ENCODE measurements at regions not wholly inside any gene's neighbourhood (a gene's known extent, or its start where the extent isn't known, plus 50 kb on each side); places are given as distances from the start of the nearest gene placed in this dataset.

DNA sequence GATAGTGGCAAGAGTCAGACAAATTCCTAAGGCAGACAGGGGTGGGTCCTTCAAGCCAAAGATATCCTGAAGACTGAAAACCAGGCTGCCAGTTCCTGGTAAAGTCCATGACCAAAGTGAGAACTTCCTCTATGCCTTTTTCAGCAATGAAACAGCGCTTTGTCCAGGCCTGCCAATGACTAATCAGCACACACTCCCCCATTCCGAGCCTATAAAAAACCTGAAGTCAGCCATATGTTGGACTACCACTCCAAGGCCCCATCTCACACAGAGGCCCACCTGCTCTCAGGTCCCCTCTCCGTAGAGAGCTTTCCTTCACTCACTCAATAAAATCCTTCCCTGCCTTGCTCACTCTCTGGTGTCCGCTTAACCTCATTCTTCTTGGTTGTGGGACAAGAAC, 402.2 kb downstream of the ANKRD7 start:
- Histone ChIP-seq H3K27me3 (ENCODE audit: insufficient read depth in 3 of 3, low read length in 2 of 3) (no peaks in the 10 kb centered on the region), H3K36me3 (ENCODE audit: insufficient read depth in 1 of 2, low read depth in 1 of 2) (no peaks in the 10 kb centered on the region), H3K9me3 (peaks cover 4% of the 10 kb centered on the region), H3K4me3 (no peak overlapping the region), H3K4me1 (peaks cover under 1% of the 10 kb centered on the region), H3K27ac (no peak overlapping the region)
- ATAC-seq (no peak), DNase-seq (no peak)
- TF ChIP-seq CTCF (IDR thresholded peaks at IDR 0.05) = no peak
- 70 to 92% (median 84%) methylated on average over 4 of the region's 4 CpGs for WGBS, 3 donors
- intact Hi-C loops (cut with DNase I) = no loop called here

DNA sequence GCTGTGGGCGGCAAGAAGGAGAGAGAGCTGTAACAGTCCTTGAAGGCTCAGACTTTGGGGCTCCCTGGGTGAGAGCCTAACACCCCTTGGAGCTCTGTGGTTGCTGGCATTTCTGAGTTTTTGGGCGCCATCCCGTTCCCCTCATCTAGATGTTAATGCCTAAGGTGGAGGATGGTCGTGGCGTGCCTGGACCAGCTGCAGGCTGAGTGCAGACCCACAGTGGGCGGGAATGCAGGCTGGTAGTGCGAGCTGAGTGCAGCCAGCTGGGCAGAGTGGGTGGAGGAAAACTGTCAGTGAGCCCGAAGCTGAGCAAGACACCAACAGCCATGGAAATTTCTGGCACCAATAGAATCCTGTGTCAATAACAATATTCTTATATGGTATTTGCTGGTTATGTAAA, 403.0 kb downstream of the ANKRD7 start:
- H3K4me3 ChIP-seq = no peak overlapping the region
- peaks cover 4% of the 10 kb centered on the region for H3K9me3 ChIP-seq
- DNase-seq = no peak
- intact Hi-C loops (cut with DNase I) = no loop called here
- no peak overlapping the region for H3K27ac ChIP-seq
- no peak for TF ChIP-seq CTCF (IDR thresholded peaks at IDR 0.05)
- 61 to 71% (median 64%) methylated on average over 8 of the region's 8 CpGs for WGBS, 3 donors
- no peak for ATAC-seq
- no peaks in the 10 kb centered on the region for H3K27me3 ChIP-seq (ENCODE audit: insufficient read depth in 3 of 3, low read length in 2 of 3)
- no peaks in the 10 kb centered on the region for H3K36me3 ChIP-seq (ENCODE audit: insufficient read depth in 1 of 2, low read depth in 1 of 2)
- peaks cover 4% of the 10 kb centered on the region for H3K4me1 ChIP-seq

DNA sequence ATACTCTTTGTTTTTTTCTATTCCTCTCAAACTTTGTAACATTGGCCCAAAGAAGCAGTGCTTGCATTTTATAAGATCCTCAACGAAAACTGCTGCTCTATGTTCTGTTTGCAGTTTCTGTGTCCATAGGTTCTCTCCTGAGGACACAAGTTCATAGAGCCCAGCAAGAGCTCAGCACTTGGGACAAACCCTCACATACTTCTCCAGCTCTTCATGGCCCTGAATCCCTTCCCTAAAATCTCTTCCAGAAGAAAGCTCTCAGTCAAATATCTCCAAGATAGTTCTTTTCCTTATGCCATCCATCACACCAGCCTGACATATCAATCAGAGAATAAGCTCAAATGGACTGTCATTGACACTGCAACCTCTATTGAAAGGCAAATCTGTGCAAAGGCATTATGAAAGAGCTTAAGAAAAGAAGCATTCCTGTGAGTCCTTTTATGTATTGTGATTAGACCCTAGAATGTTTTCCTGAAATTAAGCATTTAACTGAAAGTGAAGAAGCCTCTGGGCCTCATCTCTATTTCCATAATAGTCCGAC, 405.5 kb downstream of the ANKRD7 start:
- no peak overlapping the region for H3K4me3 ChIP-seq
- H3K27ac ChIP-seq = no peak overlapping the region
- intact Hi-C loops (cut with DNase I) = no loop called here
- H3K4me1 ChIP-seq = peaks cover 4% of the 10 kb centered on the region
- H3K36me3 ChIP-seq (ENCODE audit: insufficient read depth in 1 of 2, low read depth in 1 of 2) = no peaks in the 10 kb centered on the region
- H3K9me3 ChIP-seq = peaks cover 4% of the 10 kb centered on the region
- TF ChIP-seq CTCF (IDR thresholded peaks at IDR 0.05) = no peak
- DNase-seq (no peak), ATAC-seq (no peak)
- no peaks in the 10 kb centered on the region for H3K27me3 ChIP-seq (ENCODE audit: insufficient read depth in 3 of 3, low read length in 2 of 3)
- WGBS, 3 donors = 30 to 33% (median 32%) methylated on average over 2 of the region's 2 CpGs

DNA sequence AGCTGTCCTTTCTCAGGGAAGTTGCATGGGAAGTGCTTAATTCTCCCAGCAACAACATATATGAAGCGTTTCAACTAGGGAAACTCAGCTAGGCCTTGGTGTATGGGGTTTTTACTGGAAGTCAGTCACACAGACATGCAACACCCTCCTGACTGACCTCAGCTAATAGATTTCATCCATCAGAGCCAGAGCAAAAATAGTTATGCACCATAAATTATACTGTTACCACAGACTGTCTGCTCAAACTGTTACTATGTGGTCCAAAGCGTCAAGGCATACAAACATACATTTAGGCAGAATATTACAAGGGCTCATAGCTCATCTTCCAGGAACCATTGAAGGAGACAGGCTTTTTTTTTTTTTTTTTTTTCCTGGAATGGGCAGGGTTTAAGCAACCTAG, 417.9 kb downstream of the ANKRD7 start:
- Histone ChIP-seq H3K9me3 (no peaks in the 10 kb centered on the region), H3K36me3 (ENCODE audit: insufficient read depth in 1 of 2, low read depth in 1 of 2) (no peaks in the 10 kb centered on the region), H3K4me3 (no peak overlapping the region), H3K27me3 (ENCODE audit: insufficient read depth in 3 of 3, low read length in 2 of 3) (no peaks in the 10 kb centered on the region), H3K27ac (no peak overlapping the region), H3K4me1 (no peaks in the 10 kb centered on the region)
- intact Hi-C loops (cut with DNase I) = no loop called here
- no peak for TF ChIP-seq CTCF (IDR thresholded peaks at IDR 0.05)
- no peak for DNase-seq
- 17 to 54% (median 36%) methylated on average over 2 of the region's 2 CpGs for WGBS, 3 donors
- ATAC-seq = peak in 3 of 4 donors; percentile 79 to 89 (median 82)

GRCh38 chr7:118644346-118644745, 419.8 kb downstream of the ANKRD7 start:
- TF ChIP-seq CTCF (IDR thresholded peaks at IDR 0.05) = no peak
- Histone ChIP-seq H3K27ac (no peak overlapping the region), H3K4me1 (no peaks in the 10 kb centered on the region), H3K27me3 (ENCODE audit: insufficient read depth in 3 of 3, low read length in 2 of 3) (no peaks in the 10 kb centered on the region), H3K9me3 (no peaks in the 10 kb centered on the region), H3K4me3 (no peak overlapping the region), H3K36me3 (ENCODE audit: insufficient read depth in 1 of 2, low read depth in 1 of 2) (no peaks in the 10 kb centered on the region)
- intact Hi-C loops (cut with DNase I) = no loop called here
- no peak for ATAC-seq
- no peak for DNase-seq
